ENCODE measurements at regions not wholly inside any gene's neighbourhood (a gene's known extent, or its start where the extent isn't known, plus 50 kb on each side); places are given as distances from the start of the nearest gene placed in this dataset.

GRCh38 chr4:156346959-156347385, 393.3 kb upstream of the CTSO start:
- TF ChIP-seq POLR2AphosphoS5 (IDR thresholded peaks at IDR 0.05; ENCODE audit: low read depth, low read length) (no peak), POLR2A (IDR thresholded peaks at IDR 0.05; ENCODE audit: low read depth, low read length) (no peak), TAF1 (IDR thresholded peaks at IDR 0.05; ENCODE audit: borderline replicate concordance, low read depth, low read length) (no peak)
